ENCODE measurements at regions not wholly inside any gene's neighbourhood (a gene's known extent, or its start where the extent isn't known, plus 50 kb on each side); places are given as distances from the start of the nearest gene placed in this dataset.

GRCh38 chr17:72446525-72447250, 325.9 kb downstream of the SOX9 start:
- DNase-seq (ENCODE audit: low read depth): no peak
- Histone ChIP-seq H3K27me3 (ENCODE audit: control insufficient read depth, insufficient read depth, low read length) (no peaks in the 10 kb centered on the region), H3K4me3 (ENCODE audit: low read depth, low read length) (no peak overlapping the region), H3K36me3 (ENCODE audit: control insufficient read depth, insufficient read depth, low read length) (no peaks in the 10 kb centered on the region)
- TF ChIP-seq, protein P1, sequence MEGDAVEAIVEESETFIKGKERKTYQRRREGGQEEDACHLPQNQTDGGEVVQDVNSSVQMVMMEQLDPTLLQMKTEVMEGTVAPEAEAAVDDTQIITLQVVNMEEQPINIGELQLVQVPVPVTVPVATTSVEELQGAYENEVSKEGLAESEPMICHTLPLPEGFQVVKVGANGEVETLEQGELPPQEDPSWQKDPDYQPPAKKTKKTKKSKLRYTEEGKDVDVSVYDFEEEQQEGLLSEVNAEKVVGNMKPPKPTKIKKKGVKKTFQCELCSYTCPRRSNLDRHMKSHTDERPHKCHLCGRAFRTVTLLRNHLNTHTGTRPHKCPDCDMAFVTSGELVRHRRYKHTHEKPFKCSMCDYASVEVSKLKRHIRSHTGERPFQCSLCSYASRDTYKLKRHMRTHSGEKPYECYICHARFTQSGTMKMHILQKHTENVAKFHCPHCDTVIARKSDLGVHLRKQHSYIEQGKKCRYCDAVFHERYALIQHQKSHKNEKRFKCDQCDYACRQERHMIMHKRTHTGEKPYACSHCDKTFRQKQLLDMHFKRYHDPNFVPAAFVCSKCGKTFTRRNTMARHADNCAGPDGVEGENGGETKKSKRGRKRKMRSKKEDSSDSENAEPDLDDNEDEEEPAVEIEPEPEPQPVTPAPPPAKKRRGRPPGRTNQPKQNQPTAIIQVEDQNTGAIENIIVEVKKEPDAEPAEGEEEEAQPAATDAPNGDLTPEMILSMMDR (IDR thresholded peaks at IDR 0.05; ENCODE audit: insufficient read depth, low read length, poor library complexity, severe bottlenecking): no peak

GRCh38 chr17:72447251-72447640, 326.4 kb downstream of the SOX9 start:
- Histone ChIP-seq H3K27me3 (ENCODE audit: control insufficient read depth, insufficient read depth, low read length) (no peaks in the 10 kb centered on the region), H3K36me3 (ENCODE audit: control insufficient read depth, insufficient read depth, low read length) (no peaks in the 10 kb centered on the region), H3K4me3 (ENCODE audit: low read depth, low read length) (no peak overlapping the region)
- TF ChIP-seq, protein P1 (IDR thresholded peaks at IDR 0.05; ENCODE audit: insufficient read depth, low read length, poor library complexity, severe bottlenecking): no peak
- DNase-seq (ENCODE audit: low read depth): no peak

DNA sequence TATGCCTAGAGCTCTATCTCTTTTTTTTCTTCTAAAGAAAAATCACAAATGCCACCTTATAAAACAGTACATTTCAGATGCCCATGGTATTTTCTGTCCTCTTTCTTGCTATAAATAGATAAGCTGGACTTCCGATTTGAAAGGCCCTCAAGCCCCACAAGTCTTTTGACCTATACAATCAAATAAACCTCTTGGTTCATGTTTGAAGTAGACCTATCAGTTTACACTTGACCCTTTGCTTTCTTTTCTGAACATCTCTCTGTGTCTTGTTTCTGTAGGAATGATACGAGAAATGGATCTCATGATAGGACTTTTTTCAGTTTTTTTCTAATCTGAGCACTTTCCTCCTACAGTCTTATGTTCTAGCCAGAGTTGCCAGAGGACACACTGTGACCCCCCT, 327.2 kb downstream of the SOX9 start:
- Histone ChIP-seq H3K4me3 (ENCODE audit: low read depth, low read length) (no peak overlapping the region), H3K36me3 (ENCODE audit: control insufficient read depth, insufficient read depth, low read length) (no peaks in the 10 kb centered on the region), H3K27me3 (ENCODE audit: control insufficient read depth, insufficient read depth, low read length) (no peaks in the 10 kb centered on the region)
- TF ChIP-seq, protein P1 (IDR thresholded peaks at IDR 0.05; ENCODE audit: insufficient read depth, low read length, poor library complexity, severe bottlenecking): no peak
- no peak for DNase-seq (ENCODE audit: low read depth)

DNA sequence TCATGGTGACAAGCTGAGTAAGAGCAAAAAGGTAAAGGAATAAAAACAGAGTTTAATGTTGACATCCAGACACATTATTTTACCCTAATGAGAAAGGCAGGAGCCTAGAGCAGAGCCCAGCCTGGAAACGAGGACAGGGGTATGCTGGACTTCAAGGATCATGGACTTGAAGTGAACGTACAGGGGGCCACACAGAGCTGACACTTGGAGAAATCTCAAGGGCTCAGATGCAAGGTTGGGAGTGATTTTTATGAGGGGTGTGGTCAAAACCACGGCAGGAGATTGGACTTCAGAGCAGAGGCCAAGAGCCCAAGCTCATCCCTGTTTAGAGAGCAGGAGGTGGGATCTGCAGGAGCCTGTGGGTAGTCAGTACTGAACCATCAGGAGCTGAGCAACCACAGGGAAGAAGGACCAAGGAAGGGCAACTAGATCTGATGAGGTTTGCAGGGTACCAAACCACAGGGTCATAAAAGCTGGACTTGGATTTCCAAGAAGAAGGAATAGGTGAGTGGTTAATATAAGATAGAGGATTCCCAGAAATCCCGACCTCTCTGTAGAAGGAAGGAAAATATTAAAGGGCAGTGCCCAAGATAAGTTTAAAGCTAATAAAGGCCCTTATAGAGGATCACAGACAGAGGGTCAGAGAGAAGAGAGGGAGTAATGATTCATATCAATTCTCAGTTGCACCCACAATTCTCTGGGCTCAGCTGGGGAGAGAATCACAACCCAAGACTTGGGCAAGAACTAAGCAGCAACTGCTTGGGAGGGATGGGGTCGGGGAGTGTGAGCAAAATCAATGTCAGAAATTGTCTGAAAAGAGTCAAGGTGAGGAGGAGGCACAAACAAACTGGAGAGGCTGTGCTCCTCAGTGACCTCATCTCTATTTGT, 331.7 kb downstream of the SOX9 start:
- TF ChIP-seq, protein P1 (IDR thresholded peaks at IDR 0.05; ENCODE audit: insufficient read depth, low read length, poor library complexity, severe bottlenecking): no peak
- Histone ChIP-seq H3K36me3 (ENCODE audit: control insufficient read depth, insufficient read depth, low read length) (no peaks in the 10 kb centered on the region), H3K4me3 (ENCODE audit: low read depth, low read length) (no peak overlapping the region), H3K27me3 (ENCODE audit: control insufficient read depth, insufficient read depth, low read length) (no peaks in the 10 kb centered on the region)
- no peak for DNase-seq (ENCODE audit: low read depth)

DNA sequence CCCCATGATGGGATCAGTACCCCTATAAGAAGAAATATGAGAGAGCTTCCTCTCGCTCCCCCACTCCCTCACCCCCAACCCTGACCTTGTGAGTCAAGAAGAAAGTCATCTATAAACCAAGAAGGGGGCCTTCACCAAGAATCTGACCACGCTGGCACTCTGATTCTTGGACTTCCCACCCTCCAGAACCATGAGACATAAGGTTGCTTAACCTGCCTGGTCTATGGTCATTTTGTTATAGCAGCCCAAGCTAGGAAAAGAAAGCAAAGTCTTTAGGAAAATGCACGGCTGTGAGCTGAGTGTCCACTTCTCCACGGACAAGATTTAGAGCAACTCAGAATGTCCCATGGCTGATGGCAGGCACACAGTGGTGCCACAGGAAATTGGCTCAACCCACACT, 333.5 kb downstream of the SOX9 start:
- DNase-seq (ENCODE audit: low read depth): no peak
- Histone ChIP-seq H3K27me3 (ENCODE audit: control insufficient read depth, insufficient read depth, low read length) (no peaks in the 10 kb centered on the region), H3K4me3 (ENCODE audit: low read depth, low read length) (no peak overlapping the region), H3K36me3 (ENCODE audit: control insufficient read depth, insufficient read depth, low read length) (no peaks in the 10 kb centered on the region)
- TF ChIP-seq, protein P1 (IDR thresholded peaks at IDR 0.05; ENCODE audit: insufficient read depth, low read length, poor library complexity, severe bottlenecking): no peak
